PC-9 (cell line): ENCODE measurements at regions not wholly inside any gene's neighbourhood (a gene's known extent, or its start where the extent isn't known, plus 50 kb on each side); places are given as distances from the start of the nearest gene placed in this dataset.

Experiments used
- BruUV-seq: library from RNA; stranded (reverse); fragments of 400-500 nt; replicated peaks from 2 replicates; lab custom pipeline; 2021; lab: Mats Ljungman, UMichigan
- CTCF ChIA-PET: fragments of 300-600 bp; sonication (Branson Sonifier 250); formaldehyde crosslinking; loops from one replicate; lab custom pipeline; 2022; ENCODE audit warnings: antibody characterized with exemption; lab: Charles Lee
- POLR2A ChIA-PET: fragments of 300-600 bp; sonication (Branson Sonifier 250); formaldehyde crosslinking; loops from one replicate; lab custom pipeline; 2022; ENCODE audit warnings: antibody characterized with exemption; ENCODE audit not compliant: unreplicated experiment; lab: Charles Lee
- DNase-seq, 2 experiments: peaks; one replicate each; pipeline versions ENCODE4 v3.0.0 to v3.0.0-alpha.2; 2015 to 2022; ENCODE audit warnings: mixed read lengths in 1 of 2
- H2AFZ ChIP-seq: fragments of 200-600 bp; sonication (generic); 2 replicates; pipeline ENCODE4 v1.8.1; 2017; ENCODE audit warnings: antibody characterized with exemption
- H3F3A ChIP-seq: fragments of 200-600 bp; sonication (generic); 2 replicates; pipeline ENCODE4 v1.8.1; 2017; ENCODE audit warnings: antibody characterized with exemption, mild to moderate bottlenecking, low read depth; ENCODE audit not compliant: insufficient read depth
- H3K27ac ChIP-seq: fragments of 200-600 bp; sonication (generic); 2 replicates; pipeline ENCODE4 v1.6.1; 2016; ENCODE audit warnings: mixed run types
- H3K27me3 ChIP-seq: fragments of 200-600 bp; sonication (generic); 2 replicates; pipeline ENCODE4 v1.6.1; 2016; ENCODE audit warnings: low read depth, mixed run types; ENCODE audit not compliant: insufficient read depth
- H3K36me3 ChIP-seq: fragments of 200-600 bp; sonication (generic); 2 replicates; pipeline ENCODE4 v1.6.1; 2016; ENCODE audit warnings: low read depth, mixed run types
- H3K4me1 ChIP-seq: fragments of 200-600 bp; sonication (generic); replicated peaks from 2 replicates; pipeline ENCODE4 v1.6.1; 2016; ENCODE audit warnings: mixed run types; ENCODE audit not compliant: insufficient read depth
- H3K4me2 ChIP-seq: fragments of 200-600 bp; sonication (generic); 2 replicates; pipeline ENCODE4 v1.6.1; 2017; ENCODE audit warnings: mixed run types
- H3K4me3 ChIP-seq: fragments of 200-600 bp; sonication (generic); 2 replicates; pipeline ENCODE4 v1.6.1; 2016; ENCODE audit warnings: mixed run types
- H3K79me2 ChIP-seq: fragments of 200-600 bp; sonication (generic); 2 replicates; pipeline ENCODE4 v1.6.1; 2017; ENCODE audit warnings: low read depth, mixed run types
- H3K9me2 ChIP-seq: fragments of 200-600 bp; sonication (generic); 2 replicates; pipeline ENCODE4 v1.8.1; 2017; ENCODE audit warnings: mild to moderate bottlenecking; ENCODE audit not compliant: insufficient read depth
- H3K9me3 ChIP-seq: fragments of 200-600 bp; sonication (generic); 2 replicates; pipeline ENCODE4 v1.8.1; 2016; ENCODE audit warnings: low read depth; ENCODE audit not compliant: insufficient read depth
- H4K20me1 ChIP-seq: fragments of 200-600 bp; sonication (generic); 2 replicates; pipeline ENCODE4 v1.8.1; 2017; ENCODE audit not compliant: insufficient read depth
- EZH2 ChIP-seq: fragments of 200-600 bp; sonication (generic); IDR thresholded peaks from 2 replicates; pipeline ENCODE4 v1.8.0; 2017; ENCODE audit warnings: antibody characterized with exemption, low read depth
- intact Hi-C: fragments of 100-400 bp; cut with micrococcal nuclease; formaldehyde crosslinking; loops from one replicate; pipeline ENCODE4 v1.10.0; 2022; ENCODE audit not compliant: unreplicated experiment
- TF ChIP-seq, protein P1 (sequence below): fragments of 200-600 bp; sonication (generic); conservative IDR thresholded peaks from 2 replicates; pipeline ENCODE4 v1.6.1; 2017; ENCODE audit warnings: mixed run types, antibody characterized with exemption, mild to moderate bottlenecking, moderate library complexity

DNA sequence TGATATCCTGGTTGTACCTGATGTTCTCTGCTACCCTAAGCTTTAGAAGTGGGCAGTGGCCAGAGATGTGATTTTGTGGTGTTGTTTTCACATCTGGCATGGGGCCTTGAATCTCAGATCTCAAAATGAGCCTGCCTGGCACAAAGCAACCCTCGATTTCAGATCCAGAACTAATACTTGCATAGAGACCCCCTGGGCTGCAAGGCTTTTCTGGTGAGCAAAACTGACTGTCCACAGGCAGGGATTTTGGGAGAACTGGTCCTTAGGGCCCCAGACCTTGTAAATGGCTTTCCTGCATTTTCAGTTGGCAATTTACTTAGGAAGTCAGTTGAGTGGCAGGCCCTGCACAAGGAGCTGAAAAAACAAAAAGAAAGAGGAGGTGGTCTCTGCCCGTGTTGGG, 265.3 kb downstream of the MYCN start:
- Histone ChIP-seq H3F3A (no peaks in the 10 kb centered on the region), H4K20me1 (no peaks in the 10 kb centered on the region), H3K79me2 (no peaks in the 10 kb centered on the region), H3K4me3 (no peak overlapping the region), H3K4me2 (no peak overlapping the region), H3K9me2 (no peaks in the 10 kb centered on the region), H3K36me3 (no peaks in the 10 kb centered on the region), H3K27me3 (peaks cover 16% of the 10 kb centered on the region), H2AFZ (no peak overlapping the region), H3K9me3 (no peaks in the 10 kb centered on the region), H3K4me1 (no peaks in the 10 kb centered on the region), H3K27ac (no peak overlapping the region)
- TF ChIP-seq, protein P1, sequence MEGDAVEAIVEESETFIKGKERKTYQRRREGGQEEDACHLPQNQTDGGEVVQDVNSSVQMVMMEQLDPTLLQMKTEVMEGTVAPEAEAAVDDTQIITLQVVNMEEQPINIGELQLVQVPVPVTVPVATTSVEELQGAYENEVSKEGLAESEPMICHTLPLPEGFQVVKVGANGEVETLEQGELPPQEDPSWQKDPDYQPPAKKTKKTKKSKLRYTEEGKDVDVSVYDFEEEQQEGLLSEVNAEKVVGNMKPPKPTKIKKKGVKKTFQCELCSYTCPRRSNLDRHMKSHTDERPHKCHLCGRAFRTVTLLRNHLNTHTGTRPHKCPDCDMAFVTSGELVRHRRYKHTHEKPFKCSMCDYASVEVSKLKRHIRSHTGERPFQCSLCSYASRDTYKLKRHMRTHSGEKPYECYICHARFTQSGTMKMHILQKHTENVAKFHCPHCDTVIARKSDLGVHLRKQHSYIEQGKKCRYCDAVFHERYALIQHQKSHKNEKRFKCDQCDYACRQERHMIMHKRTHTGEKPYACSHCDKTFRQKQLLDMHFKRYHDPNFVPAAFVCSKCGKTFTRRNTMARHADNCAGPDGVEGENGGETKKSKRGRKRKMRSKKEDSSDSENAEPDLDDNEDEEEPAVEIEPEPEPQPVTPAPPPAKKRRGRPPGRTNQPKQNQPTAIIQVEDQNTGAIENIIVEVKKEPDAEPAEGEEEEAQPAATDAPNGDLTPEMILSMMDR: no peak
- TF ChIP-seq EZH2: no peak
- no TSS peak for BruUV-seq
- intact Hi-C loops: no loop called here
- no peak for DNase-seq
- CTCF ChIA-PET: no interaction called here
- POLR2A ChIA-PET: no interaction called here

GRCh38 chr2:16204886-16205620, 264.7 kb downstream of the MYCN start:
- no peaks in the 10 kb centered on the region for H3K36me3 ChIP-seq
- intact Hi-C loops: no loop called here
- POLR2A ChIA-PET: no interaction called here

GRCh38 chr2:16204251-16204650, 263.9 kb downstream of the MYCN start:
- no peak overlapping the region for H3K27ac ChIP-seq
- CTCF ChIA-PET: no interaction called here
- H3K4me2 ChIP-seq: no peak overlapping the region
- peaks cover 22% of the 10 kb centered on the region for H3K27me3 ChIP-seq
- H3K4me1 ChIP-seq: no peaks in the 10 kb centered on the region
- H3K4me3 ChIP-seq: no peak overlapping the region
- intact Hi-C loops: no loop called here
- TF ChIP-seq, protein P1: no peak
- no peak for TF ChIP-seq EZH2
- H3K9me3 ChIP-seq: no peaks in the 10 kb centered on the region
- no peak for DNase-seq
- no peaks in the 10 kb centered on the region for H3K79me2 ChIP-seq
- BruUV-seq: no TSS peak
- POLR2A ChIA-PET: no interaction called here
- no peaks in the 10 kb centered on the region for H4K20me1 ChIP-seq
- no peaks in the 10 kb centered on the region for H3K36me3 ChIP-seq
- no peak overlapping the region for H2AFZ ChIP-seq
- H3F3A ChIP-seq: no peaks in the 10 kb centered on the region
- no peaks in the 10 kb centered on the region for H3K9me2 ChIP-seq

More at GRCh38 chr2:16204886-16205620, 264.7 kb downstream of the MYCN start:
- H3K9me2 ChIP-seq: no peaks in the 10 kb centered on the region
- H3K9me3 ChIP-seq: no peaks in the 10 kb centered on the region
- no peak overlapping the region for H2AFZ ChIP-seq
- CTCF ChIA-PET: no interaction called here
- no peak overlapping the region for H3K27ac ChIP-seq
- TF ChIP-seq, protein P1: no peak
- TF ChIP-seq EZH2: no peak
- H4K20me1 ChIP-seq: no peaks in the 10 kb centered on the region
- no peak overlapping the region for H3K4me2 ChIP-seq
- no peak for DNase-seq
- no peaks in the 10 kb centered on the region for H3F3A ChIP-seq
- H3K4me3 ChIP-seq: no peak overlapping the region
- H3K4me1 ChIP-seq: no peaks in the 10 kb centered on the region
- BruUV-seq: no TSS peak
- H3K27me3 ChIP-seq: peaks cover 16% of the 10 kb centered on the region
- no peaks in the 10 kb centered on the region for H3K79me2 ChIP-seq
